K562 (cell line): ENCODE measurements at regions not wholly inside any gene's neighbourhood (a gene's known extent, or its start where the extent isn't known, plus 50 kb on each side); places are given as distances from the start of the nearest gene placed in this dataset.

Experiments used
- ATAC-seq: fragments of 200-7000 bp; cut with Tn5 transposase; 3 replicates; pipeline ENCODE4 v1.9.1; 2020; ENCODE audit warnings: moderate library complexity
- BruUV-seq: library from RNA; stranded (reverse); fragments of 400-500 nt; replicated peaks from 2 replicates; lab custom pipeline; 2021; lab: Mats Ljungman, UMichigan
- CTCF ChIA-PET: fragments of 300-600 bp; formaldehyde crosslinking; extraction: SDS; loops from one replicate; lab custom pipeline; 2021; ENCODE audit warnings: low intra/inter-chr PET ratio; lab: Yijun Ruan, JAX
- POLR2A ChIA-PET: fragments of 300-600, 350-650 bp; sonication (Branson Sonifier 250); formaldehyde crosslinking; extraction: SDS; loops from one replicate; lab custom pipeline; 2021; ENCODE audit warnings: antibody characterized with exemption, inconsistent platforms; lab: Yijun Ruan, JAX
- DNase-seq, 4 experiments: peaks; one replicate each; pipeline versions ENCODE4 v3.0.0 to v3.0.0-alpha.2; 2011 to 2018; ENCODE audit warnings: low spot score in 3 of 4, mixed read lengths in 3 of 4; ENCODE audit errors: extremely low read depth in 1 of 4
- FAIRE-seq: peaks from 2 replicates; lab custom pipeline; 2011; peaks lifted over from hg19 to GRCh38; lab: Jason Lieb, UNC
- H2AFZ ChIP-seq: 2 replicates; pipeline ENCODE4 v1.6.0; 2011; ENCODE audit warnings: low read depth, low read length, control low read depth, inconsistent platforms
- H3K27ac ChIP-seq: fragments of 200-600 bp; 3 replicates; pipeline ENCODE4 v1.8.0; 2011; ENCODE audit warnings: low read depth, mild to moderate bottlenecking, control low read depth, inconsistent platforms, low read length, moderate library complexity, mixed read lengths; ENCODE audit errors: extremely low read depth
- H3K27me3 ChIP-seq, 2 experiments: fragments of 300-600 bp in 1 of 2; 2 replicates in 1 of 2; 3 replicates in 1 of 2; pipeline versions ENCODE4 v1.6.0 to v1.8.0; 2011; ENCODE audit warnings: inconsistent platforms in 2 of 2, low read length in 2 of 2, mild to moderate bottlenecking in 1 of 2, mixed read lengths in 1 of 2, moderate library complexity in 1 of 2; ENCODE audit not compliant: control insufficient read depth in 2 of 2, insufficient read depth in 2 of 2
- H3K36me3 ChIP-seq: fragments of 300-600 bp; 3 replicates; pipeline ENCODE4 v1.8.0; 2011; ENCODE audit warnings: mild to moderate bottlenecking, low read length, inconsistent platforms; ENCODE audit not compliant: control insufficient read depth, insufficient read depth
- H3K4me1 ChIP-seq, 2 experiments: fragments of 200-600 bp in 1 of 2; replicated peaks in 1 of 2; 2 replicates in 1 of 2; 3 replicates in 1 of 2; pipeline versions ENCODE4 v1.5.1 to v1.8.0; 2011; ENCODE audit warnings: inconsistent platforms in 2 of 2, low read length in 2 of 2, mild to moderate bottlenecking in 1 of 2, mixed read lengths in 1 of 2, moderate library complexity in 1 of 2; ENCODE audit not compliant: control insufficient read depth in 2 of 2, insufficient read depth in 2 of 2
- H3K4me2 ChIP-seq: 2 replicates; pipeline ENCODE4 v1.6.1; 2011; ENCODE audit warnings: low read length, control low read depth, inconsistent platforms, mixed read lengths; ENCODE audit not compliant: insufficient read depth
- H3K4me3 ChIP-seq: fragments of 200-600 bp; sonication (generic), shearing (Covaris generic); 2 replicates; pipeline ENCODE4 v1.5.1; 2016; ENCODE audit warnings: control low read depth, inconsistent platforms
- H3K79me2 ChIP-seq: fragments of 200-600 bp; 3 replicates; pipeline ENCODE4 v1.8.0; 2011; ENCODE audit warnings: low read length, inconsistent platforms; ENCODE audit not compliant: control insufficient read depth, insufficient read depth
- H3K9ac ChIP-seq, 2 experiments: 2 replicates each; pipeline versions ENCODE4 v1.6.0 to v1.6.1; 2011; ENCODE audit warnings: low read depth in 2 of 2, low read length in 2 of 2, control low read depth in 1 of 2, inconsistent platforms in 1 of 2, mild to moderate bottlenecking in 1 of 2, mixed read lengths in 1 of 2; ENCODE audit not compliant: insufficient read depth in 1 of 2
- H3K9me1 ChIP-seq: one replicate; pipeline ENCODE4 v1.6.0; 2011; ENCODE audit warnings: inconsistent platforms, mild to moderate bottlenecking, low read length, moderate library complexity; ENCODE audit not compliant: control insufficient read depth, insufficient read depth
- H3K9me3 ChIP-seq: replicated peaks from 2 replicates; pipeline ENCODE4 v1.5.1; 2011; ENCODE audit warnings: low read depth, low read length, inconsistent platforms; ENCODE audit not compliant: control insufficient read depth, insufficient read depth
- H4K20me1 ChIP-seq: replicated peaks from 2 replicates; pipeline ENCODE4 v1.6.1; 2011; ENCODE audit warnings: low read length, inconsistent platforms, mixed read lengths; ENCODE audit not compliant: control insufficient read depth, insufficient read depth
- ATF7 ChIP-seq: fragments of 450-650 bp; IDR thresholded peaks from 2 replicates; pipeline ENCODE4 v1.7.1; 2014; ENCODE audit warnings: mild to moderate bottlenecking, moderate library complexity
- BRCA1 ChIP-seq, 2 experiments: fragments of 450-650 bp in 1 of 2; sonication (generic) in 1 of 2; formaldehyde crosslinking in 1 of 2; IDR thresholded peaks; 2 replicates each; pipeline versions ENCODE4 v1.5.0 to v1.6.1; 2017 to 2020; ENCODE audit warnings: mild to moderate bottlenecking in 1 of 2, missing genetic modification reagents in 1 of 2
- ETV1 ChIP-seq: fragments of 450-650 bp; conservative IDR thresholded peaks from 2 replicates; pipeline ENCODE4 v1.6.1; 2016; ENCODE audit warnings: missing genetic modification characterization, control low read depth, low read depth, missing compliant biosample characterization
- EWSR1 ChIP-seq: fragments of 450-650 bp; IDR thresholded peaks from 2 replicates; pipeline ENCODE4 v1.6.1; 2018; ENCODE audit warnings: borderline replicate concordance, mild to moderate bottlenecking, low read depth, moderate library complexity; ENCODE audit not compliant: partially characterized antibody
- JUN ChIP-seq, 2 experiments: sonication (generic) in 1 of 2; formaldehyde crosslinking in 1 of 2; IDR thresholded peaks; 2 replicates each; pipeline versions ENCODE4 v1.6.1 to v1.8.0; 2012 to 2022; ENCODE audit warnings: borderline replicate concordance in 2 of 2, mild to moderate bottlenecking in 2 of 2, improper control_type of control experiment in 1 of 2, low read depth in 1 of 2, low read length in 1 of 2, missing genetic modification reagents in 1 of 2
- KAT2B ChIP-seq: IDR thresholded peaks from one replicate; pipeline ENCODE4 v1.6.1; 2012; ENCODE audit warnings: low read depth, mild to moderate bottlenecking, control low read depth, inconsistent platforms, low read length, moderate library complexity
- NKRF ChIP-seq: fragments of 450-650 bp; IDR thresholded peaks from 2 replicates; pipeline ENCODE4 v1.6.1; 2016; ENCODE audit warnings: borderline replicate concordance
- PPARD ChIP-seq: fragments of 250-450 bp; sonication (Bioruptor Pico); IDR thresholded peaks from 2 replicates; pipeline ENCODE4 v1.8.0; 2022; ENCODE audit warnings: inconsistent platforms, mild to moderate bottlenecking, moderate library complexity
- RFX1 ChIP-seq: fragments of 450-650 bp; IDR thresholded peaks from 2 replicates; pipeline ENCODE4 v1.6.1; 2016; ENCODE audit warnings: mild to moderate bottlenecking, moderate library complexity
- TAL1 ChIP-seq: fragments of 450-650 bp; IDR thresholded peaks from 2 replicates; pipeline ENCODE4 v1.6.1; 2016; ENCODE audit warnings: mild to moderate bottlenecking
- YY1 ChIP-seq, 3 experiments: IDR thresholded peaks; 2 replicates each; pipeline ENCODE4 v1.6.1; 2011; ENCODE audit warnings: low read length in 2 of 3, mild to moderate bottlenecking in 2 of 3, moderate library complexity in 2 of 3, borderline replicate concordance in 1 of 3, control low read depth in 1 of 3, low read depth in 1 of 3; ENCODE audit not compliant: insufficient read depth in 3 of 3, insufficient replicate concordance in 2 of 3, control insufficient read depth in 1 of 3, insufficient read length in 1 of 3; ENCODE audit errors: extremely low read depth in 1 of 3
- ZBTB26 ChIP-seq: fragments of 450-650 bp; formaldehyde crosslinking; IDR thresholded peaks from 2 replicates; pipeline ENCODE4 v1.4.0; 2022; ENCODE audit warnings: missing genetic modification characterization
- ZFP36 ChIP-seq: fragments of 150-350 bp; IDR thresholded peaks from 2 replicates; pipeline ENCODE4 v1.6.1; 2018; ENCODE audit warnings: low read length, low read depth; ENCODE audit not compliant: partially characterized antibody
- ZFX ChIP-seq: sonication (generic); formaldehyde crosslinking; IDR thresholded peaks from 2 replicates; pipeline ENCODE4 v1.8.0; 2022; ENCODE audit warnings: mild to moderate bottlenecking, missing genetic modification reagents, moderate library complexity
- ZNF121 ChIP-seq: sonication (generic); formaldehyde crosslinking; conservative IDR thresholded peaks from 2 replicates; pipeline ENCODE4 v1.8.0; 2022; ENCODE audit warnings: missing genetic modification reagents
- ZNF184 ChIP-seq: sonication (generic); formaldehyde crosslinking; IDR thresholded peaks from 2 replicates; pipeline ENCODE4 v1.5.0; 2020; ENCODE audit warnings: missing genetic modification reagents
- WGBS: fragments of 100-300 bp; shearing (Covaris generic); methylation state at CpG from one replicate; pipeline ENCODE4 v1.1.6; 2016; ENCODE audit warnings: low coverage, mixed read lengths; ENCODE audit not compliant: insufficient coverage; ENCODE audit errors: missing lambda C conversion rate; 5-methylcytosine and 5-hydroxymethylcytosine counted together
- in situ Hi-C: fragments of 300-500 bp; cut with MboI; formaldehyde crosslinking; loops from 4 replicates; pipeline ENCODE4 v1.15.0; 2018; ENCODE audit warnings: inconsistent platforms, mixed read lengths
- intact Hi-C: fragments of 100-400 bp; cut with micrococcal nuclease; formaldehyde crosslinking; loops from 2 replicates; pipeline ENCODE4 v1.14.2; 2022

GRCh38 chr16:51569203-51569931 lies 418.3 kb upstream of the SALL1 start:
- Histone ChIP-seq H3K36me3 (no peaks in the 10 kb centered on the region), H3K9ac (no peak overlapping the region), H3K4me3 (no peak overlapping the region), H2AFZ (no peak overlapping the region), H3K9me3 (no peaks in the 10 kb centered on the region), H3K4me1 (no peaks in the 10 kb centered on the region), H3K27ac (no peak overlapping the region), H3K9me1 (no peaks in the 10 kb centered on the region), H3K27me3 (no peaks in the 10 kb centered on the region), H3K4me2 (no peak overlapping the region), H4K20me1 (no peaks in the 10 kb centered on the region), H3K79me2 (no peaks in the 10 kb centered on the region)
- ChIA-PET POLR2A (no interaction called here), CTCF (no interaction called here)
- DNase-seq = no peak
- no peak for ATAC-seq
- intact Hi-C loops (no loop called here), in situ Hi-C loops (no loop called here)
- BruUV-seq = no TSS peak
- no peak for FAIRE-seq
- 1% methylated on average over 5 of the region's 5 CpGs for WGBS
- TF ChIP-seq EWSR1 (no peak), YY1 (IDR thresholded peaks at IDR 0.05; ENCODE audit: borderline replicate concordance in 1 of 3, control insufficient read depth in 1 of 3, extremely low read depth in 1 of 3, insufficient read depth in 3 of 3, insufficient read length in 1 of 3, insufficient replicate concordance in 2 of 3, low read depth in 1 of 3, low read length in 2 of 3) (no peak), KAT2B (no peak), PPARD (CRISPR knock-in tag) (no peak), RFX1 (no peak), BRCA1 (IDR thresholded peaks at IDR 0.05) (no peak), BRCA1 (CRISPR knock-in tag; IDR thresholded peaks at IDR 0.05) (no peak), JUN (IDR thresholded peaks at IDR 0.05; ENCODE audit: borderline replicate concordance, low read depth, low read length) (no peak), JUN (CRISPR knock-in tag; IDR thresholded peaks at IDR 0.05; ENCODE audit: borderline replicate concordance) (no peak), ZFP36 (no peak), TAL1 (no peak), ZNF184 (no peak), ATF7 (no peak), ZFX (no peak), ETV1 (tag) (no peak), ZBTB26 (CRISPR knock-in tag) (no peak), ZNF121 (CRISPR knock-in tag) (no peak), NKRF (no peak)
